DMS79 (cell line): ENCODE measurements at regions not wholly inside any gene's neighbourhood (a gene's known extent, or its start where the extent isn't known, plus 50 kb on each side); places are given as distances from the start of the nearest gene placed in this dataset.
A peak's percentile ranks its signal among the peaks of the same experiment; 100 is the strongest.

ENCODE experiments used
- DNase-seq: peaks from one replicate; lab custom pipeline; 2025; lab: John Stamatoyannopoulos, UW

DNA sequence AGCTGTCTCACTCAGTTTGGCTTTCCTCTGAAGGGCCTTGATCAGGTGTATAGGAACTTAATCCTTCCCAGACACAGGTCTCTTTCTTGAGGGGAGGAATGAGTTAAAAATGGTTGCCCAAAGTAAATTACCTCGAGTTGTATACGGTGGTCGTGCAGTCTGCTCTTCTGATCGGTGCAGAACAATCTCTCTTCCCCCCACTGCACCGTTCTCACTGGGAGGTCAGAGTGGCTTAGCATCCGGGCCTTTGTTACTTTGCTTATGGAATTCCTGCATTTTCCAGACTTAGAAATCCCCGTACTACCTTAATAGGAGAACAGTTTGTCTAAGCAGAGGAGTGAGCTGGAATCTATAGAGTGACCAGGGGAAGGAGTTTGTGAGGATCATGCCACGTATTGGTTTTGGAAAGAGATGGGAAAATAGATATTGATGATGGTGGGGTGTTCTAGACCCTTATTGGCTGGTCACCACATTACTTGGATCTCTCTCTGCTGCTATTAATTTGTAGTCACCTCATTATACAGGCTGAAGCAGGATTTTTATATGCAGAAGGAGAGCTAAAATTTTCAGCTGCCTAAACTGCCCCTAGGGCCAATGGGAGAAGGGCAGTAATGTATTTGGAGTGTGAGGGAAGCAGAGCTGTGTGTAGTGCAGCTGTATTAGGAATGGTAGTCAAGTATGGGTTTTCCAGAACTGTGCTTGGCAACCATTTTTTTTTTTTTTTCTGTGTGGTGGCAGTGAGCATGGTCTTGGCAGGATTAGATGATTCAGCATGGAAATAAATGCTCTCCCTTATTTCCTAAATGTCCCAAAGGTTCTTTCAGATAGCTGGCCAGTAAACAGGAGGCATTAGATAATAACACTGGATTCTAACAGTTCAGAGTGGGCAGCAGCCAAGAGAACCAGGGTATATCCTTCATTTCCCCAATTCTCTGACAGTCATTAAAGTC is 81.5 kb downstream of the NDUFS5 start:
- DNase-seq, result peak; percentile 37

DNA sequence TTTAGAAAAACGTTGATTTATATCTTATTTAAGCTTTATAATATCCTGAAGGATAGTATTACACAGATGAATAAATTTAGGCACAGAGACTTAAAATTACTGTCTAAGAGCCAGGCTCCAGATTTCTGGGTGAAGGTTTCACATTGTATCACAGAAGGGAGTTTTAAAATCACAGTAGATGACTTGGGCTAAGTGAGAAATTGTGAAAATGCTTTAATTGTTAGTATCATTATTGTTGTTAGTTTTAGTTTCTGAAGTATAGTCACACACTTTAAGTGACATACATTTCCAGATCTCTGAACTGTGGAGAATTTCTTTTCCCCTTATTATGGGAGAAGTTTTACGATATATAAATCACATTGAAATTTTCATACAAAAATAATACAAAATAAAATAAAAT is 83.5 kb downstream of the NDUFS5 start:
- no peak for DNase-seq

DNA sequence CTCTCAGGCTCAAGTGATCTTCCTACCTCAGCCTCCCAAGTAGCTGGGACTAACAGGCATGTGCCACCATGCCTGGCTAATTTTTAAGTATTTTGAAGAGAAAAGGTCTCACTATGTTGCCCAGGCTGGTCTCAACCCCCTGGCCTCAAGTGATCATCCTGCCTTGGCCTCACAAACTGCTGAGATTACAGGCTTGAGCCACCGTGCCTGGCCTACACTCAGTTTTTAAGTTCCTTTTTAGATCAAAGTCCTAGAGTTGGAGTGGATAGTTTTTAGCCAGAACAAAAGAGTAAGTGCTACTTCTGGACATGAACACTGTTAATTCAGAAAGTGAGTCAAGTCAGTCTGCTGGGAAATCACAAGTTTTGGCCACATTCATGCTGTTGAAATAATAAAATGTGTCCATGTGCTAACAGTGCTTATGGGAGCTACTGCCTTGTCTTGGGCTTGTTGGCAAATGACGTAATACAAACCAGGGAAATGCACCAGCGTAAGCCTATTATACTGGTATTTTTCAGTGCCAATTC is 84.2 kb downstream of the NDUFS5 start:
- DNase-seq, result no peak

DNA sequence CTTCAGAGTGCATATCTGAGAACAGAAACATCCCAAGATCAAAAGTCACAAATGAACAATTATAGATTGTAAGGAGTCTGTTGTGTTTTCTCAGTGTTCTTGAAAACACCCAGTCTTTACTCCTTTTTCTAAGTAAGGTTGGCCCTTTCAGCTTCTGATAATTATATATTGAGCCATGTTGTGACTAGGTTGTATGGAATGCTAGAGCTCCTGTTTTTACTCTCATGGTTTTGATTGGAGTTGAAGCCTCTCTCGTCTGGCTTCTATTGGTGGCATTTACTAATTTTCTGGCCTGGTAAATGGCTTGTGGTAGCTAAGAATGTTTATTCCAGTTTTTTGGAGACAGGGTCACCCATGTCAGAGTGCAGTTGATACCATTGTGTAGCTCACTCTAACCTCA is 84.7 kb downstream of the NDUFS5 start:
- DNase-seq, result no peak

DNA sequence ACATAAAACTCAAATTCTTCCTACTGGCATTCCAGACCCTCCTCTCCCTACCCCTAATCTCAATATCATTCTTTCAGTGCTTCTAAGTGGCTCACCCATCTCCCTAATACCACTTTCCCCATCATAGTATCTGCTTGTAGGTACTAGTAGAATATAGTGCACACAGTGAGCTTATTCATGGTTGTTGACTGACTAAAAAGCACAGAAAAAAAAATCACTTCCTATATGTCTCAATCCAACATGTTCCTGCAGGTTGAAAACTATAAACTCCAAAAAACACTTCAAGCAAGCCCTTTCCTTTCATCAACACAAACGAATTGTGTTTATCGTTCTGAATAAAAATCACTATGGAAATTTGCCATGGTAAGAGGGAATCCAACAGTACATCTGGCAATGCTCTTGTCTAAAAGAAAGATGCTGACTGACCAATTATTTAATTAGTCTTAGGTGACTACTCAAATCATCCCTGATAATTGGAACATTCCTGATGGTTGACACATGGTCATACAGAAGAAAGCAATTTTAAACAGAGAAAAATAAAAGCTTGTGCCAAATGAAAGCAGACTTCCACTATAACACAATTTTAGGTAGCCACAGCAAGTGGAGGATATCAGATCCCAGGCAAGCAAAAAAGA is 87.1 kb downstream of the NDUFS5 start:
- DNase-seq, result no peak

DNA sequence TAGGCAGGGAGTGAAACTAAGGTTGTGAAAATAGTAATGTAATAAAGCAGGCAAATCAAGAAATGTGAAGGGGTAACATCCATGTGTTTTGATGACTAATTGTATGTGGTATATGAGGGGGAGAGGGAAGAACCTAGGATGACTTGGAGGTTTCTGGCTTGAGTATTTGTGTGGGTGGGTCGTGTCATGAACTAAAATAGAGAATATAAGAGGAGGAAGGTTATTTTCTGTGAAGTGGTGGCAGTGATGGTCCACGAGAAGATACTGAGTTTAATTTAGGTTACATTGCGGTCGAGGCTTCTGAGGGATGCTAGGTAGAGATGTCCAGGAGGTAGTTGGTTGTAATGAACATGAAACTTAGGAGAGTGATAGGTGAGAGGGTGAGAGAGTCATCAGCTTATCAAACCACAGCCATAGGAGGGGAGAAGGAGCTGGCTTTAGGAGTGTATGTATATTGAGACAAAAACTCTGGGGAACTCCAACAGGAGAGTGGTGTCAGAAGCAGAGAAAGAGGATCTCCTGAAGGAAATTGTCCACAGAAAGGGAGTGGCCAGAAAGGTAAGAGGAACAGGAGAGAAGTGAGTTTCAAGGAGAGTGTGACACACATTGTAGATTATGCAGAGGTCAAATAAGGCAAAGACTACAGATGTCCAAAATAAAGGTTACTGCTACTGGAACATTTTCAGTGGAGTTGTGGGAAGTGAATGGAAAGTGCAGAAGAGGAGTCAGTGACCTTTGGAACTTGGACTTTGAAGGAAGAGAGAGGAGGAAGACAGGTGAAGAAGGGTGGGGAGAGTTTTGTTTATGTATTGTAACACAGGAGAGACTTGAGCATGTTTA is 89.0 kb upstream of the MACF1 start:
- DNase-seq, result no peak

DNA sequence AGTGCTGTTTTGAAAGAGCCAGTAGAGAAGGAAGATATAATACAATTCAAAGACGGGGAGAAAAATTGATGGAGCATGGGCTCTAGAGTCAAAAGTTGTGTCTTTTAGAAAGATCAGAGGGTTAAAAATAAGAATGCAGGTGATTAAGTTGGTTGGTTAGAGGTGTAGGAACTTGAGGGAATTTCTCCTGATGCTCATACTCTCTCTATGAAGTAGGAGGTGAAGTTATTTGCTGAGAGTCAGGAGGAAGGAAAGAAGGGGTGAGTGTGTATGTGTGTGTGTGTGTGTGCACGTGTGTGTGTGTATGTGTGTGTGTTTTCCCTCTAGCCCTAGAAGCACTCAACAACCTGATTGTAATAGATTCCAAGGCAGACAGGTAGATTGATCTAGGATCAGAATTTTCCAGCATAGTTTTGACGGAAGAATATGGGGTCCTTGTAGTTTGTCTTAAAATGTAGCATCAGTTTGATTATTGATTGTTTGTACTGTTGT is 88.3 kb upstream of the MACF1 start:
- no peak for DNase-seq

DNA sequence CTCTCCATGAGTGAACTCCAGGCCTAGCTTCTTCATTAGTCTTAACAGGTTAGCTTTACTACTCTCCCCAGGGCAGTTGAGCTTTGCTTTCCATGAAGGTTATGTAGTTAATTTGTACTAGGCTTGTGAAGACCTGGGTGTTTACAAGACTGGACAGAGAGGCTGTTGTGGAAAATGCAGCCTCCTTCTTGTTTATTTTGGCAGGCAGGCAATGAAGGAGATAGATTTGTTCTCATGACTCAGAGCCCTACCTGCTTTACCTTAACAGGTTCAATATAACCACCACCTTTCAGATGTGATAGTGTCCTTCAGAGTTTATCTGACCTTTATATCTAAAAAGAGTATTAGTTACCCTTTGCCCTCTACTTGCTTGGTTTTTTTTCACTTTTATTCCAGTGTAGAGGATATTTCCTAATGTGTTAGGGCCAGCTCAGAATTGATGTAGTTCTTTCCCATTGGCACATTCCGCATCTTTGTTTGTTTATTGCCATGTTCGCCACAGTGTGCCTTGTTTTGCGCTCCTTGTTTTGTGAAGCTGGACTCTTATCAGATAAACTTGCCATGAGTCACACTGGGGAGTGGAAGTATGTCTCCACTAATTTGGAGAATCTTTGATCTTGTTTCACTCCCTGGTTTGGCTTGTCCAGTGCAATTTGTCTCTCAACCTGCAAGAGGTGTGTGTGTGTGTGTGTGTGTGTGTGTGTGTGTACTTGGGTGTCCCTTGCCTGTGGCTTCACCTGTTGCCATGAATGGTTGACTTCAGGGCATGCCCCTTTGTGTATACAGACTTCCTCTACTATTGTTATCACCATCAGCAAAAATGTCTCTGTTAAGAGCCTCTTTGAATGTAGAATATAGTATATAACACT is 87.4 kb upstream of the MACF1 start:
- DNase-seq, result no peak

DNA sequence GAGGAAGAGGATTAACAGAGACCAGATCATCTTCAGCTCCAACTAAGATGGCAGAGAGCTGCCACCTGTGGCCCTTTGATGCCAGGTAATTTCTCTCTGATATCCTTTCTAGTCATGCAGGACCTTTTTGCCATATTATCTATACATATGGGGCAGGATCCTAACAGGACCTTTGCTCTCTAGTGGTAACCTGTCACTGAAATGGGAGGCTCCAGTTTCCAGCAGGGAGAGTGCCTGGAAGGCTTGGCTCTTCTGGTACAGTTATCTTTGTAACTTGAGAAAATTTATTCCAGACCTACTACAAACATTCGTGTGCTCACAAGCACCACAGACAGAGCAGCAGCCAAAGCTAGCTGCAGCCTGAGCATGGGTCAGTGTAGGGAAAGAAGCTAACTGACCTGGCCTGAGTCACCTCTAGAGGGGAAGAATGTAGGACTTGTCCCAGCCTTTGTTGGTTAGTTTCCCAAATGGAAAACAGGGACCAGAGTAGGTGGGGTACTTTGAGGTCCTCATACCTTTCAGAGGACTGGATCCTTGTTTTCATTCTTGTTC is 86.5 kb upstream of the MACF1 start:
- no peak for DNase-seq

DNA sequence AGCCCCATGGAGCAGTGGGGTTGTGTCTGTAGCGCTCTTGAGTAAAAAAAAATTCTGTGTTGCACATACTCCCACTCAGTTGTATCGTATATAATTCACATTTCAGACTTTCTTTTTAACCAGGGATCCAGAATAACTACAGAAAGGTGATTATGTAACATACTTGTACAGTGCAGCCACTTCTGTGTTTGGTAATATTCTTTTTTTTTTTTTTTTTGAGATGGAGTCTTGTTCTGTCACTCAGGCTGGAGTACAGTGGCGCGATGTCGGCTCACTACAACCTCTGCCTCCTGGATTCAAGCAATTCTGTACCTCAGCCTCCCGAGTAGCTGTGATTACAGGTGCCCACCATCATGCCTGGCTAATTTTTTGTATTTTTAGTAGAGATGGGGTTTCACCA is 82.4 kb upstream of the MACF1 start:
- DNase-seq, result no peak

DNA sequence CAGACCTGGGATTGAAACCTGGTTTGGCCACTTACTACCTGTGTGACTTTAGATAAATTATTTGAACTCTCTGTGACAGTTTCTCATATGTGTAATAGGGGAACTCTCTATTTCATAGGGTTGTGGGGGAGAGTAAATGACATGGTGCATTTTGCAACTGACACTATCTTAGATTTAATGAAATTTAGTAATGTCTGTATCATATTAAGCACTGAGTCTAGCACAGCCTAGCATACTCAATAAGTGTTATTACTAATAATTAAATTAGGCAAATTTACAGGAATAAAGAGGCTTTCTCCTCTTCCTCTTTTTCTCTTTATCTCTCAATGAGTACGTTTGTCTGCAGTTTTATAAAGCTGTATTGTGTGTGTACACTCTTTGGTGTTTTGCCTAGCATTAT is 80.2 kb upstream of the MACF1 start:
- DNase-seq, result no peak

DNA sequence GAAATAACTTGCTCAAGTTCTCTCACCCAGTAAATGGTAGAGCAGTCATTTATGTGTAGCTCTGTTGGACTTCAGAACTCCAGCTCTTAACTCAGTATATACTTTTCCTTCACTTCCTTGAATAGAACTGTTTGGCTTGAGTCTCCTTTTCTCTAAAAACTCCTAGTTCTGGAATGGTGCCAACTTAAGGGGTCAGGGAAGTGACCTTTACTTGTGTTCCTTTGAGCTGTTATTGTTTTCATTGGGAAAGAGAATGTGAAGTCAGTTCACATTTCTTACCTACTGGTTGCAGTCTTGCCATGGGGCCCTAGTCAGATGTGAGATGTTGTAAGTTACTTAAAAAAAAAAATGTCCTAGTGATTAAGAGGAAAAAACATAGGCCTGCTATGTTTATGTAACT is 77.0 kb upstream of the MACF1 start:
- no peak for DNase-seq

DNA sequence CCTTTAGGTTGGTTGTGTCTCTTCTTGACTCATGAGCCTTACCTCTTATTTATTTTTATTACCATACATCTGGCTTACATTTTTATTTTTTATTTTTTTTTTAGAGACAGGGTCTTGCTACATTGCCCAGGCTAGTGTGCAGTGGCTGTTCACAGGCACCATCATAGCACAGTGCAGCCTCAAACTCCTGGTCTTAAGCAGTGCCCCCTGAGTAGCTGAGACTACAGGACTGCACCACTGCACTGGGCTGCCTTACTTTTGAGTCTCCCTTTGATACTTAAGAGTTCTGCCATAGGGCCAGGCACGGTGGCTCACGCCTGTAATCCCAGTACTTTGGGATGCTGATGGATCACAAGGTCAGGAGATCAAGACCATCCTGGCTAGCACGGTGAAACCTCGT is 76.4 kb upstream of the MACF1 start:
- no peak for DNase-seq

DNA sequence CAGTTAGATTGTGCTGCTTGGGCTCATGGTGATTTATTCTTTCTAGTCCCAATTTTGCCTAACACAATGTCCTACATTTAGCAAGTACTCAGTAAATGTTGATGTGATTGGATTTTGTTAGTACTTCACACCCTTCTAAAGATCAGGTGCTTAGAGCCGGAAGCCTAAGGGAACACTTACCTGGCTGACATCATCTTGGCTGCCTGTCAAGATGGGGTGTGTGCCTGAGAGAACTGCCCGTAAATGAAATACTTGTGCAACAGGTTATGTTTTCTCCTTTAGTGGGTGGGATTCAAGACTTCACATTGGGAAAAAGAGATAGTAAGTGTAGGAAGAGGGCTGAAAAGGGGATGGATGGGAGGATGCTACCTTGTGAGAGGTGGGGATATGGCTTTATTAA is 75.5 kb upstream of the MACF1 start:
- DNase-seq, result peak; percentile 91

DNA sequence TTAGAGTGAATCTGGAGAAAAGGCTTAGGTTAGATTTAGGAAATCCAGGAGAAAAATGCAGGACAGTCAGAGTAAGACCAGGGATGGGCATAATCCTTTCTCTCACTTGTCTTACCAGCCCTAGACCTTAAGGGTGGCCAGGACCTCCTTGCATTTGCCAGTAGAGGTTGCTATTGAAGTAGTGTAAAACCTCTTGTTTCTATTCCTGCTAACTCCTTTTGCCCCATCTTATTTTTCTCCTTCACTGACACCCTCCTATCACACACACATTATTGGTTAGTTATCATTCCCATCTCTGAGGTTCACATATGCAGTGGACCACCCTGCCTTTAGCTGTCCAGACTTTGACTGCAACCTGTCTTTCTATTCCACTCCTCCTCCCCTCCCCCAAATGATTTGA is 75.0 kb upstream of the MACF1 start:
- DNase-seq, result peak; percentile 58

DNA sequence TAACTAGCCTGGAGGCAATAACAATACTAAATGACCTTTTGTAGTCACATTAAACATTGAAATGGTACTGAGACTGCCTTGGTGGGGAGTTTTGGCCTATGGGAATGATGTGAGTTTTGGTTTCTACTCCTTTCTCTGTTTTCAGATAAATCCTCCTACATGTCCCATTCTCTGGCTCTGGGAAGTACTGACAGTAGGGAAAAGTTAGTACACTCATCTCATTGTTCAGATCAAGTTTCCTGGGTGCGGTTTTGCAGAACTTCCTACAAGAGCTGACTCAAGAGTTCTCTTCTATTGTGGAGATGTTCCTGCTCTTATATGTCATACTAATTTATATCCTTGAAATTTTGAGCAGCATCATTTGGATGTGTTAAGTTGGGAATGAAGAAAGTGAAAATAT is 74.2 kb upstream of the MACF1 start:
- no peak for DNase-seq

DNA sequence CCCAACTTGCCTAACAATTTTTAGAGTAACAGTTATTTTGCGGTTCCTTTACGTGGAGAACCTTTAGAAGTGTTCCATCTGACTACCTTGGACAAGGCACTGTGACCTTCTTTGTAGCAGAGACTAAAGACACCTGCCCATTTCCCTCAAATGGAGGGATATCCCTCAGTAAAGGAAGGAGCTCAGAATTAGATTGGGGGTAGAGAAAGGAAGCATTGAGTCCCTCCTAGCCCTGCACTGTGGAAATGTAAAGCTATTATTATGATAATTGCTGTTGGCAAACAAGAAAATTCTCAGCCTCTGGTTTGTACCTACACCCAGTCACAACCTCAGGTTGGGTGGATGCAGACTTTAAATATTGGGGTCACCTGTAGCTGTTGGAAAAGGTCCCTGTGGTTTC is 72.6 kb upstream of the MACF1 start:
- no peak for DNase-seq

DNA sequence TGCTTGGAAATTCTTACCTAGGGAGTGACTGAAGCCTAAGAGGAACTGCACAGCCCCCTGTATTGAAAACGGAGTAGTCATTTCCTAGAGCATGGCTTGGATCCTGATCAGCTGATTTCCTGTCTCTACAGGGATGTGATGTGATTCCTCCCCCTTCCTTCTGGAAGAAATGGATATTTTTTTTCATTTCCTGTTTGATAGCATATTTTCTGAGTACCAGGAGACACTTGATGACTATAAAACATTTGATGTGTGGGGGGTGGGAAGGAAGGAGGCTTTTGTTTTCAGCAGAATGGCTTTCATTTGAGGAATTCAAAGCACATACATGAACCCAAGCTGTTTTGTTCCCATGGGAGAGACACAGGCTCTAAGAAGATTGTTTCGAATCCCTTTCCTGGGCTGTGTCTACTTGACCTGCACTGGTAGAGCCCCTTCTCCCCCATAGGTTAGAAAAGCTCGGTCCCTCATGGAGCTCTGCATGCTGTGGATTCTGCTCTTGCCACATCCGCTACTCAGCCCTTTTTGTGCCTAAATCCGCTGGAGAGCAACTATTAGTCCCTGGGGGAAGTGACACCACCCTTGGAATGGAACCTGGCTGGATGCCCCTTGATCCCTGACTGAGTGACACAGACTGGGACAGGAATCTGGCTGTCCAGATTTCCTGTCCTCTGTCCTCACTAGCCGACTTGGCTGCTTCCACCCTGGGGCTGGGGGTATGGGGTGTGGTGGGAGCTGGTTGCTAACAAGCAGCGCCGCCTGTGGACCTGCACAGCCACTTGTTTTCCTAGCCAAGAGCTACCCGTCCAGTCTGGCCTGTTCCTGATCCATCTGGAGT is 71.8 kb upstream of the MACF1 start:
- peak; percentile 66 for DNase-seq

DNA sequence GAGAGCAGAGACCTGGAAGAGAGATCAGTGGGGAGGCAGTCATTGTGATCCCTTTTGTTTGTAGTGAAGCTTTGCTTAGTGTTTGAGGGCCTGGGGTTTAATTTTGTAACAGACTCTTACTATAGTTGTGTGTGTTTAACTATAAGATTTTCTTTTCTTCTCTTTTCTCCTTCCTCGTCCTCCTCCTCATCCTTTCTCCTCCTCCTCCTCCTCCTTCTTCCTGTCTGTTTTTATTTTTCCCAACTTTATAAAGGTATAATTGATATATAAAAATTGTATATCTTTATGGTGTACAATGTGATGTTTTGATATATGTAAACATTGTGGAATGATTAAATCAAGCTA is 71.2 kb upstream of the MACF1 start:
- DNase-seq, result no peak

DNA sequence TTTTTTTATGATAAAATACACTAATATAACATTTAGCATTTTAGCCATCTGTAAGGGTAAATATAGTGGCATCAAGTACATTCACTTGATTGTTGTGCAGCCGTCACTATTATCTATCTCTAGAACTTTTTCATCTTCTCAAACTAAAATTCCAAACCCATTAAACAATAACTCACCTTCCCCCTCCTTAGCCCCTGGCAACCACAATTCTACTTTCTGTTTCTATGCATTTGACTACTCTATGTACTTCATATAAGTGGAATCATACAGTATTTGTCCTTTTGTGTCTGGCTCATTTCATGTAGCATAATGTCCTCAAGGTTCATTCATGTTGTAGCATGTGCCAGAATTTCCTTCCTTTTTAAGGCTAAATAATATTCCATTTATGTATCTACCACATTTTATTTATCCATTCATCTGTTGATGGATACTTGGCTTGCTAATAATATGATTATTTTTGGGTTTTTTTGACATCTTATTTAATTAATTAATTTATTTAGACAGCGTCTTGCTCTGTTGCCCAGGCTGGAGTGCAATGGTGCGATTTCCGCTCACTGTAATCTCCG is 69.6 kb upstream of the MACF1 start:
- no peak for DNase-seq
